Panc1 (cell line): ENCODE measurements at regions not wholly inside any gene's neighbourhood (a gene's known extent, or its start where the extent isn't known, plus 50 kb on each side); places are given as distances from the start of the nearest gene placed in this dataset.
A peak's percentile ranks its signal among the peaks of the same experiment; 100 is the strongest.

ENCODE experiments used
- ATAC-seq: fragments of 200-7000 bp; cut with Tn5 transposase; 2 replicates; pipeline ENCODE4 v1.9.1; 2020; ENCODE audit warnings: mild to moderate bottlenecking, moderate library complexity
- BruUV-seq: library from RNA; stranded (reverse); fragments of 400-500 nt; replicated peaks from 2 replicates; lab custom pipeline; 2021; lab: Mats Ljungman, UMichigan
- CTCF ChIA-PET: fragments of 300-600 bp; sonication (Branson Sonifier 250); formaldehyde crosslinking; loops from one replicate; lab custom pipeline; 2022; ENCODE audit warnings: antibody characterized with exemption; lab: Charles Lee
- POLR2A ChIA-PET: fragments of 300-600 bp; sonication (Branson Sonifier 250); formaldehyde crosslinking; loops from one replicate; lab custom pipeline; 2022; ENCODE audit warnings: antibody characterized with exemption; lab: Charles Lee
- DNase-seq: peaks from one replicate; pipeline ENCODE4 v3.0.0-alpha.2; 2010; ENCODE audit warnings: low read depth, low spot score
- H3K27ac ChIP-seq: 2 replicates; pipeline ENCODE4 v1.5.1; 2011; ENCODE audit warnings: mild to moderate bottlenecking, low read length, inconsistent platforms
- H3K27me3 ChIP-seq: fragments of 200-500 bp; sonication (Bioruptor generic); 2 replicates; pipeline ENCODE4 v1.6.0; 2014; ENCODE audit warnings: low read length, inconsistent platforms; ENCODE audit not compliant: control insufficient read depth, insufficient read depth
- H3K36me3 ChIP-seq: fragments of 200-500 bp; sonication (Bioruptor generic); 2 replicates; pipeline ENCODE4 v1.5.1; 2014; ENCODE audit warnings: inconsistent platforms, mild to moderate bottlenecking, low read length, moderate library complexity; ENCODE audit not compliant: control insufficient read depth, insufficient read depth
- H3K4me1 ChIP-seq: 2 replicates; pipeline ENCODE4 v1.5.1; 2011; ENCODE audit warnings: inconsistent platforms, mild to moderate bottlenecking, low read length, moderate library complexity; ENCODE audit not compliant: control insufficient read depth, insufficient read depth
- H3K4me3 ChIP-seq, 2 experiments: 2 replicates each; pipeline ENCODE4 v1.5.1; 2011 to 2012; ENCODE audit warnings: low read depth in 2 of 2, low read length in 2 of 2, mild to moderate bottlenecking in 2 of 2, inconsistent platforms in 1 of 2, moderate library complexity in 1 of 2
- H3K9me3 ChIP-seq: fragments of 200-500 bp; sonication (Bioruptor generic); 2 replicates; pipeline ENCODE4 v1.5.1; 2014; ENCODE audit warnings: low read depth, mild to moderate bottlenecking, inconsistent platforms, low read length, moderate library complexity; ENCODE audit not compliant: control insufficient read depth, insufficient read depth
- POLR2AphosphoS5 ChIP-seq: IDR thresholded peaks from 2 replicates; pipeline ENCODE4 v1.6.1; 2012; ENCODE audit warnings: mild to moderate bottlenecking, low read depth, low read length, moderate library complexity
- SIN3A ChIP-seq: IDR thresholded peaks from 2 replicates; pipeline ENCODE4 v1.6.1; 2012; ENCODE audit warnings: low read depth, mild to moderate bottlenecking, low read length, moderate library complexity, borderline replicate concordance; ENCODE audit not compliant: insufficient read depth
- TCF7L2 ChIP-seq: IDR thresholded peaks from 2 replicates; pipeline ENCODE4 v1.6.1; 2011; ENCODE audit warnings: mild to moderate bottlenecking, low read depth, low read length, inconsistent platforms
- in situ Hi-C: cut with HindIII; loops from 2 replicates; pipeline ENCODE4 v1.10.0; 2016; ENCODE audit warnings: low sequenced_read_pairs, low pct_unique_long_range_greater_than_20kb
- intact Hi-C: fragments of 100-400 bp; cut with micrococcal nuclease; formaldehyde crosslinking; loops from one replicate; pipeline ENCODE4 v1.10.0; 2022; ENCODE audit not compliant: unreplicated experiment
- TF ChIP-seq, protein P1 (sequence below): fragments of 450-650 bp; IDR thresholded peaks from 2 replicates; pipeline ENCODE4 v1.5.1; 2017; ENCODE audit warnings: mild to moderate bottlenecking
- TF ChIP-seq, protein P2 (sequence below), 2 experiments: IDR thresholded peaks; 2 replicates each; pipeline ENCODE4 v1.6.1; 2011 to 2012; ENCODE audit warnings: low read depth in 2 of 2, control low read depth in 1 of 2, low read length in 1 of 2, mild to moderate bottlenecking in 1 of 2, moderate library complexity in 1 of 2; ENCODE audit not compliant: insufficient read depth in 1 of 2

DNA sequence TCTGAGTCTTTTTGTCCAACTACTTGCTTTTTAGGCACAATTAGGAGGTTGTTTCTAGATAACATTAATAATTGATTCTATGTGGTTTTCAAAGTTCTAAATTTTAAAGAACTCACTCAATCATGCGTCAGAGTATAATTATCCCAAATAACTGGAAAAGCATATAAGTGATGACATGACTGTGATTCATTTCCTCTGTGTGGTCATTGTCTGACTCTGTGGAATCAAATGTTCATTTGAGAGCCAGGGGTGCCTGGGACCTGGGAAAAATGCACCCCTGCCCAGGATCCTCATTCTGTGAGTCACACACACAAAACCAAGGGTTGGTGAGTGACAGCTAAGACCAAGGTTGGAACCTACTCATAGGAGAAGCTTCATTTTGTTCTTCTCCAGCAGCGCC, 127.1 kb upstream of the MLIP start:
- ATAC-seq = peak; percentile 32; the same call in 1 of the 2 replicates
- H3K27ac ChIP-seq = no peak overlapping the region
- H3K36me3 ChIP-seq = no peaks in the 10 kb centered on the region
- no TSS peak for BruUV-seq
- peak; percentile 64 for DNase-seq
- POLR2A ChIA-PET = no interaction called here
- CTCF ChIA-PET = no interaction called here
- H3K4me1 ChIP-seq = no peaks in the 10 kb centered on the region
- 0 out of 2 replicates have a peak, but pooled peaks cover 4% of the 10 kb centered on the region for H3K27me3 ChIP-seq
- H3K4me3 ChIP-seq = no peak overlapping the region
- intact Hi-C loops (loop anchor here (10.0 kb wide), 1 partner anchor 701 kb away; no protein-coding TSS in a partner anchor), in situ Hi-C loops (no loop called here)
- TF ChIP-seq, protein P1, sequence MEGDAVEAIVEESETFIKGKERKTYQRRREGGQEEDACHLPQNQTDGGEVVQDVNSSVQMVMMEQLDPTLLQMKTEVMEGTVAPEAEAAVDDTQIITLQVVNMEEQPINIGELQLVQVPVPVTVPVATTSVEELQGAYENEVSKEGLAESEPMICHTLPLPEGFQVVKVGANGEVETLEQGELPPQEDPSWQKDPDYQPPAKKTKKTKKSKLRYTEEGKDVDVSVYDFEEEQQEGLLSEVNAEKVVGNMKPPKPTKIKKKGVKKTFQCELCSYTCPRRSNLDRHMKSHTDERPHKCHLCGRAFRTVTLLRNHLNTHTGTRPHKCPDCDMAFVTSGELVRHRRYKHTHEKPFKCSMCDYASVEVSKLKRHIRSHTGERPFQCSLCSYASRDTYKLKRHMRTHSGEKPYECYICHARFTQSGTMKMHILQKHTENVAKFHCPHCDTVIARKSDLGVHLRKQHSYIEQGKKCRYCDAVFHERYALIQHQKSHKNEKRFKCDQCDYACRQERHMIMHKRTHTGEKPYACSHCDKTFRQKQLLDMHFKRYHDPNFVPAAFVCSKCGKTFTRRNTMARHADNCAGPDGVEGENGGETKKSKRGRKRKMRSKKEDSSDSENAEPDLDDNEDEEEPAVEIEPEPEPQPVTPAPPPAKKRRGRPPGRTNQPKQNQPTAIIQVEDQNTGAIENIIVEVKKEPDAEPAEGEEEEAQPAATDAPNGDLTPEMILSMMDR = no peak
- TF ChIP-seq, protein P2, sequence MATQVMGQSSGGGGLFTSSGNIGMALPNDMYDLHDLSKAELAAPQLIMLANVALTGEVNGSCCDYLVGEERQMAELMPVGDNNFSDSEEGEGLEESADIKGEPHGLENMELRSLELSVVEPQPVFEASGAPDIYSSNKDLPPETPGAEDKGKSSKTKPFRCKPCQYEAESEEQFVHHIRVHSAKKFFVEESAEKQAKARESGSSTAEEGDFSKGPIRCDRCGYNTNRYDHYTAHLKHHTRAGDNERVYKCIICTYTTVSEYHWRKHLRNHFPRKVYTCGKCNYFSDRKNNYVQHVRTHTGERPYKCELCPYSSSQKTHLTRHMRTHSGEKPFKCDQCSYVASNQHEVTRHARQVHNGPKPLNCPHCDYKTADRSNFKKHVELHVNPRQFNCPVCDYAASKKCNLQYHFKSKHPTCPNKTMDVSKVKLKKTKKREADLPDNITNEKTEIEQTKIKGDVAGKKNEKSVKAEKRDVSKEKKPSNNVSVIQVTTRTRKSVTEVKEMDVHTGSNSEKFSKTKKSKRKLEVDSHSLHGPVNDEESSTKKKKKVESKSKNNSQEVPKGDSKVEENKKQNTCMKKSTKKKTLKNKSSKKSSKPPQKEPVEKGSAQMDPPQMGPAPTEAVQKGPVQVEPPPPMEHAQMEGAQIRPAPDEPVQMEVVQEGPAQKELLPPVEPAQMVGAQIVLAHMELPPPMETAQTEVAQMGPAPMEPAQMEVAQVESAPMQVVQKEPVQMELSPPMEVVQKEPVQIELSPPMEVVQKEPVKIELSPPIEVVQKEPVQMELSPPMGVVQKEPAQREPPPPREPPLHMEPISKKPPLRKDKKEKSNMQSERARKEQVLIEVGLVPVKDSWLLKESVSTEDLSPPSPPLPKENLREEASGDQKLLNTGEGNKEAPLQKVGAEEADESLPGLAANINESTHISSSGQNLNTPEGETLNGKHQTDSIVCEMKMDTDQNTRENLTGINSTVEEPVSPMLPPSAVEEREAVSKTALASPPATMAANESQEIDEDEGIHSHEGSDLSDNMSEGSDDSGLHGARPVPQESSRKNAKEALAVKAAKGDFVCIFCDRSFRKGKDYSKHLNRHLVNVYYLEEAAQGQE (IDR thresholded peaks at IDR 0.05; ENCODE audit: insufficient read depth in 1 of 2, low read depth in 2 of 2, low read length in 1 of 2) = no peak
- TF ChIP-seq SIN3A = no peak
- H3K9me3 ChIP-seq = no peaks in the 10 kb centered on the region

DNA sequence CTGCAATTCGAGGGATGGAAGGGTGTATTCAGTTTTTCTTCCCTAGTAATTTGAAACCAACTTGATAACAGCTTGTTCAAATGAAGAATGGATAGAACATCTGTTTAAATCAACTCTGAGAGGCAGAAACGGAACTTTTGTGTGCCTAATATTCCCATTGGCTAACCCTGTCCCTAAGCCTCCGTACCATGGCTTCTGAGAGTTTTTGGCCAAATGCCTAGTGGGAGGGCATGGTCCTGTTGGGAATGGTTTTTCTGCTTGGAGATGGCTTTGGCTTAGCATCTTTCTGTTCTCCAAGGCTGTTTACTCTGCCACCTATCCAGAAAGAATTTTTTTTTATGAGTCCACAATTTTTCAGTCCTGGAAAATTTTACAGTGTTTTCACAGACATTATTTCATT, 126.7 kb upstream of the MLIP start:
- ChIA-PET CTCF (no interaction called here), POLR2A (no interaction called here)
- TF ChIP-seq, protein P1 = no peak
- TF ChIP-seq SIN3A (no peak), TCF7L2 (no peak), POLR2AphosphoS5 (no peak)
- TF ChIP-seq, protein P2 (IDR thresholded peaks at IDR 0.05; ENCODE audit: insufficient read depth in 1 of 2, low read depth in 2 of 2, low read length in 1 of 2) = no peak
- H3K9me3 ChIP-seq = no peaks in the 10 kb centered on the region
- 0 out of 2 replicates have a peak, but pooled peaks cover 4% of the 10 kb centered on the region for H3K27me3 ChIP-seq
- intact Hi-C loops (loop anchor here (10.0 kb wide), 1 partner anchor 700 kb away; no protein-coding TSS in a partner anchor), in situ Hi-C loops (no loop called here)
- no peak for DNase-seq
- BruUV-seq = no TSS peak
- H3K4me1 ChIP-seq = no peaks in the 10 kb centered on the region
- no peaks in the 10 kb centered on the region for H3K36me3 ChIP-seq
- H3K4me3 ChIP-seq = no peak overlapping the region
- ATAC-seq = no peak
- no peak overlapping the region for H3K27ac ChIP-seq
